ENCODE measurements at regions not wholly inside any gene's neighbourhood (a gene's known extent, or its start where the extent isn't known, plus 50 kb on each side); places are given as distances from the start of the nearest gene placed in this dataset.

DNA sequence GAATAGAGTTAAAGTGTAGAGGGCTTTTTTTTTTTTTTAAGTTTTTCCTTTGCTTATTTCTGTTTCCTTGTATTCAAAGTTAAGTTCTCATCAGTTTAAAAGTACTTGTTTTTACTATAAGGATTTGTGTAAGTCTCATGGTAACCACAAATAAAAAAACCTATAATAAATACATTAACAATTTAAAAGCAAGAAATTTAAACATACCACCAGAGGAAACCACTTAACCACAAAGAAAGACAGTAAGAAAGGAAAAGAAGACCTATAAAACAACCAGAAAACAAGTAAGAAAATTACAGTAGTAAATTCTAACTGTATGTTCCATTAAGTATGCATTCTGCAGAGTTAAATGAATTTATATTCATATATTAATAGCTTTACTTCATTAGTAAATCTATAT is 999.1 kb upstream of the ATXN8OS start:
- DNase-seq (no peak), ATAC-seq (no peak)
- H3K36me3 ChIP-seq: no peaks in the 10 kb centered on the region

GRCh38 chr13:69107436-69107835 is 1000.2 kb upstream of the ATXN8OS start:
- TF ChIP-seq POLR2A (IDR thresholded peaks at IDR 0.05) (no peak), CTCF (IDR thresholded peaks at IDR 0.05) (no peak)
- intact Hi-C loops (cut with DNase I): no loop called here

More for the DNA sequence above, 999.1 kb upstream of the ATXN8OS start:
- Histone ChIP-seq H3K27me3 (no peaks in the 10 kb centered on the region), H3K4me3 (no peak overlapping the region), H3K9me3 (peaks cover 0 to 49% (median 12%) of the 10 kb centered on the region in 12 donors), H3K27ac (no peak overlapping the region), H3K4me1 (no peaks in the 10 kb centered on the region)
- intact Hi-C loops (cut with DNase I): no loop called here
- no peak for TF ChIP-seq CTCF (IDR thresholded peaks at IDR 0.05)
- no peak for TF ChIP-seq POLR2A (IDR thresholded peaks at IDR 0.05)

DNA sequence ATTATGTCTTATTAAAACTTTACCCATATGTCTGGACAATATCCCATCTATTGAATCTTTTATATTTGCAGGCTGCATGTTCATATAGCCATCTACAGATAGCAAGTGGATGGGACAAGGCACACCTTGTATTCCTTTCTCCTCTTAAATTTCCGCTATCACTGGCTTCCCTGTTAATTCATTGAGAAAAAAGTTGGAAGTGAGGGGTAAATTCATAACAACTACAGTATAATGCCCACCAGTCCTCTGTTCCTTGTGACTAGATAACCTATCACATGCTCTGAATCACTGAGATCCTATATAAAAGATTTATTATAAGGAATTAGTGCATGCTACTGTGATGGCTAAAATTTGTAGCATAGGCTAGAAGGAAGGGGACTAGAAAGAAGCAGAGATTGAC is 1005.8 kb upstream of the ATXN8OS start:
- 76 to 96% (median 84%) methylated on average over 1 of the region's 1 CpG for WGBS, 4 donors
- H3K27me3 ChIP-seq: no peaks in the 10 kb centered on the region
- peaks cover 0 to 16% (median under 1%) of the 10 kb centered on the region in 12 donors for H3K9me3 ChIP-seq
- H3K27ac ChIP-seq: no peak overlapping the region
- ATAC-seq (no peak), DNase-seq (no peak)
- no peak overlapping the region for H3K4me3 ChIP-seq
- intact Hi-C loops (cut with DNase I): no loop called here
- TF ChIP-seq POLR2A (IDR thresholded peaks at IDR 0.05) (no peak), CTCF (IDR thresholded peaks at IDR 0.05) (no peak)
- no peaks in the 10 kb centered on the region for H3K4me1 ChIP-seq
- no peaks in the 10 kb centered on the region for H3K36me3 ChIP-seq

More at GRCh38 chr13:69107436-69107835, 1000.2 kb upstream of the ATXN8OS start:
- ATAC-seq (no peak), DNase-seq (no peak)
- H3K36me3 ChIP-seq: no peaks in the 10 kb centered on the region
- H3K27ac ChIP-seq: no peak overlapping the region
- H3K4me1 ChIP-seq: no peaks in the 10 kb centered on the region
- H3K4me3 ChIP-seq: no peak overlapping the region
- no peaks in the 10 kb centered on the region for H3K27me3 ChIP-seq
- peaks cover 0 to 49% (median 12%) of the 10 kb centered on the region in 12 donors for H3K9me3 ChIP-seq

DNA sequence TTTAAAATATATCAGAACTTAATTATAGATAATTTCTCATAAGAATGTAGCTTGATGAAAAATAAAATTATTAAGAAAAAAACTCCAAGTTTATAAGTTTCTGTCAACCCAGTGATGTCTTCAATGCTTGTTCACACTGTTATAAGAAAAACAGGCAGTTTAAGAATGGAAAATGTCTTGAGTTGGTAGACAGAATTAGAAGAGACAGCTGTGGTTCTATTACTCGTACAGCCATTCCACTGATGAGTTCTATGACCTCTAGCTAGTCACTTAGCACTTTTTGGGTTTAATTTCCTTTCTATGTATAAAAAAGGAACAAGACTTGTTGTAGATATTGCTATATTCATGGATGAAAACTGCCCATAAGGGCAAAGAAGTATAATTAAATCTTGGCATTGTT is 1013.1 kb upstream of the ATXN8OS start:
- intact Hi-C loops (cut with DNase I): no loop called here
- no peak for DNase-seq
- TF ChIP-seq POLR2A (IDR thresholded peaks at IDR 0.05) (no peak), CTCF (IDR thresholded peaks at IDR 0.05) (no peak)
- peaks cover 0 to 4% (median 0%) of the 10 kb centered on the region in 12 donors for H3K9me3 ChIP-seq
- WGBS, 4 donors: 38 to 59% (median 54%) methylated on average over 1 of the region's 1 CpG
- H3K27ac ChIP-seq: no peak overlapping the region
- H3K4me1 ChIP-seq: no peaks in the 10 kb centered on the region
- no peak for ATAC-seq
- H3K27me3 ChIP-seq: no peaks in the 10 kb centered on the region
- no peaks in the 10 kb centered on the region for H3K36me3 ChIP-seq
- H3K4me3 ChIP-seq: no peak overlapping the region

Data from heart left ventricle (tissue), 16 donors.